ENCODE measurements at regions not wholly inside any gene's neighbourhood (a gene's known extent, or its start where the extent isn't known, plus 50 kb on each side); places are given as distances from the start of the nearest gene placed in this dataset.

GRCh38 chr15:98111806-98112205 lies 151.3 kb downstream of the ARRDC4 start:
- Histone ChIP-seq H3K27ac (ENCODE audit: low read depth, low read length) (no peak overlapping the region), H3K9me2 (ENCODE audit: insufficient read depth) (no peaks in the 10 kb centered on the region), H3K9me3 (ENCODE audit: control insufficient read depth in 1 of 2, insufficient read depth in 1 of 2, low read depth in 1 of 2, low read length in 2 of 2) (no peaks in the 10 kb centered on the region), H3K9ac (ENCODE audit: low read length) (no peak overlapping the region), H4K20me1 (ENCODE audit: insufficient read depth) (no peaks in the 10 kb centered on the region), H3K4me1 (ENCODE audit: control insufficient read depth in 1 of 2, insufficient read depth in 2 of 2, low read length in 2 of 2) (no peaks in the 10 kb centered on the region), H2AFZ (ENCODE audit: low read depth, low read length, poor library complexity, severe bottlenecking) (no peak overlapping the region), H3K4me3 (replicated peaks in 1 of 2; ENCODE audit: low read depth in 1 of 2, low read length in 2 of 2) (no peak overlapping the region), H3K27me3 (ENCODE audit: insufficient read depth, low read length) (no peaks in the 10 kb centered on the region), H3K4me2 (ENCODE audit: low read length) (no peak overlapping the region), H3K79me2 (ENCODE audit: insufficient read depth, low read length) (no peaks in the 10 kb centered on the region), H3K36me3 (ENCODE audit: control insufficient read depth in 1 of 2, insufficient read depth in 2 of 2, low read length in 2 of 2) (no peaks in the 10 kb centered on the region)
- TF ChIP-seq EZH2 (IDR thresholded peaks at IDR 0.05), result no peak
- no peak for TF ChIP-seq EZH2phosphoT487 (IDR thresholded peaks at IDR 0.05; ENCODE audit: borderline replicate concordance)
- no peak for TF ChIP-seq POLR2A (IDR thresholded peaks at IDR 0.05; ENCODE audit: borderline replicate concordance, extremely low read depth, insufficient read depth, insufficient read length)
- ChIA-PET POLR2A (no interaction called here), RAD21 (ENCODE audit: low non-redundant PET in 1 of 2, low total read pairs in 2 of 2, uncharacterized antibody in 2 of 2, unreplicated experiment in 2 of 2) (no interaction called here), CTCF (no interaction called here)
- ATAC-seq, result no peak
- BruUV-seq (replicated peaks), result no TSS peak
- DNase-seq (ENCODE audit: low read depth, low spot score), result no peak
- intact Hi-C loops (cut with micrococcal nuclease), result no loop called here

GRCh38 chr15:98113327-98113726 lies 152.8 kb downstream of the ARRDC4 start:
- no peak for ATAC-seq
- Histone ChIP-seq H2AFZ (ENCODE audit: low read depth, low read length, poor library complexity, severe bottlenecking) (no peak overlapping the region), H3K9ac (ENCODE audit: low read length) (no peak overlapping the region), H3K4me3 (replicated peaks in 1 of 2; ENCODE audit: low read depth in 1 of 2, low read length in 2 of 2) (no peak overlapping the region), H3K36me3 (ENCODE audit: control insufficient read depth in 1 of 2, insufficient read depth in 2 of 2, low read length in 2 of 2) (no peaks in the 10 kb centered on the region), H4K20me1 (ENCODE audit: insufficient read depth) (no peaks in the 10 kb centered on the region), H3K79me2 (ENCODE audit: insufficient read depth, low read length) (no peaks in the 10 kb centered on the region), H3K9me3 (ENCODE audit: control insufficient read depth in 1 of 2, insufficient read depth in 1 of 2, low read depth in 1 of 2, low read length in 2 of 2) (no peaks in the 10 kb centered on the region), H3K27me3 (ENCODE audit: insufficient read depth, low read length) (no peaks in the 10 kb centered on the region), H3K4me2 (ENCODE audit: low read length) (no peak overlapping the region), H3K4me1 (ENCODE audit: control insufficient read depth in 1 of 2, insufficient read depth in 2 of 2, low read length in 2 of 2) (no peaks in the 10 kb centered on the region), H3K27ac (ENCODE audit: low read depth, low read length) (no peak overlapping the region), H3K9me2 (ENCODE audit: insufficient read depth) (no peaks in the 10 kb centered on the region)
- no peak for DNase-seq (ENCODE audit: low read depth, low spot score)
- no peak for TF ChIP-seq EZH2 (IDR thresholded peaks at IDR 0.05)
- no peak for TF ChIP-seq FOSL1 (IDR thresholded peaks at IDR 0.05; ENCODE audit: low read depth)
- no peak for TF ChIP-seq ZFX (IDR thresholded peaks at IDR 0.05)
- TF ChIP-seq SRF (IDR thresholded peaks at IDR 0.05; ENCODE audit: low read depth), result no peak
- no peak for TF ChIP-seq SP1 (IDR thresholded peaks at IDR 0.05; ENCODE audit: low read depth)
- TF ChIP-seq TCF7L2 (IDR thresholded peaks at IDR 0.05; ENCODE audit: borderline replicate concordance, extremely low read depth, insufficient read depth, insufficient read length), result no peak
- no peak for TF ChIP-seq YY1 (IDR thresholded peaks at IDR 0.05; ENCODE audit: extremely low read depth, insufficient replicate concordance, low read depth, low read length)
- no peak for TF ChIP-seq POLR2AphosphoS5 (IDR thresholded peaks at IDR 0.05; ENCODE audit: low read depth, low read length)
- TF ChIP-seq POLR2A (IDR thresholded peaks at IDR 0.05; ENCODE audit: borderline replicate concordance, extremely low read depth, insufficient read depth, insufficient read length), result no peak
- no peak for TF ChIP-seq CEBPB (IDR thresholded peaks at IDR 0.05; ENCODE audit: low read depth)
- no peak for TF ChIP-seq ELF1 (IDR thresholded peaks at IDR 0.05; ENCODE audit: borderline replicate concordance, low read depth)
- TF ChIP-seq RAD21 (IDR thresholded peaks at IDR 0.05; ENCODE audit: low read depth), result no peak
- no peak for TF ChIP-seq JUND (IDR thresholded peaks at IDR 0.05)
- no peak for TF ChIP-seq CTCF (IDR thresholded peaks at IDR 0.05 in 2 of 3, conservative IDR thresholded peaks at IDR 0.05 in 1 of 3; ENCODE audit: borderline replicate concordance in 1 of 3, insufficient read depth in 1 of 3, low read depth in 2 of 3, low read length in 2 of 3)
- TF ChIP-seq ATF3 (IDR thresholded peaks at IDR 0.05), result no peak
- no peak for TF ChIP-seq SIN3A (IDR thresholded peaks at IDR 0.05; ENCODE audit: low read depth)
- TF ChIP-seq EGR1 (IDR thresholded peaks at IDR 0.05; ENCODE audit: low read depth), result no peak
- ChIA-PET CTCF (no interaction called here), POLR2A (no interaction called here), RAD21 (ENCODE audit: low non-redundant PET in 1 of 2, low total read pairs in 2 of 2, uncharacterized antibody in 2 of 2, unreplicated experiment in 2 of 2) (no interaction called here)
- BruUV-seq (replicated peaks), result no TSS peak
- intact Hi-C loops (cut with micrococcal nuclease), result no loop called here
